PFSK-1 (cell line): ENCODE measurements at regions not wholly inside any gene's neighbourhood (a gene's known extent, or its start where the extent isn't known, plus 50 kb on each side); places are given as distances from the start of the nearest gene placed in this dataset.

ENCODE experiments used
- FOXP2 ChIP-seq: optimal IDR thresholded peaks from 2 replicates; pipeline ENCODE3; 2011; ENCODE audit warnings: borderline replicate concordance, control low read depth, inconsistent platforms; ENCODE audit not compliant: insufficient read depth; ENCODE audit errors: extremely low read length, extremely low read depth
- POLR2AphosphoS5 ChIP-seq: IDR thresholded peaks from 2 replicates; pipeline ENCODE4 v1.6.1; 2012; ENCODE audit warnings: low read depth, mild to moderate bottlenecking, control low read depth, low read length, moderate library complexity
- SIN3A ChIP-seq: IDR thresholded peaks from 2 replicates; pipeline ENCODE4 v1.6.1; 2012; ENCODE audit warnings: mild to moderate bottlenecking, low read length, moderate library complexity, borderline replicate concordance; ENCODE audit not compliant: insufficient read depth
- TAF1 ChIP-seq: IDR thresholded peaks from 2 replicates; pipeline ENCODE4 v1.6.1; 2012; ENCODE audit warnings: low read length, control low read depth, borderline replicate concordance; ENCODE audit not compliant: insufficient read depth
- TF ChIP-seq, protein P1 (sequence below), 2 experiments: IDR thresholded peaks; 2 replicates each; pipeline versions ENCODE4 v1.6.1 to v1.8.0; 2011 to 2012; ENCODE audit warnings: low read depth in 2 of 2, low read length in 2 of 2, control low read depth in 1 of 2, inconsistent platforms in 1 of 2, mild to moderate bottlenecking in 1 of 2, moderate library complexity in 1 of 2; ENCODE audit not compliant: insufficient read depth in 1 of 2

DNA sequence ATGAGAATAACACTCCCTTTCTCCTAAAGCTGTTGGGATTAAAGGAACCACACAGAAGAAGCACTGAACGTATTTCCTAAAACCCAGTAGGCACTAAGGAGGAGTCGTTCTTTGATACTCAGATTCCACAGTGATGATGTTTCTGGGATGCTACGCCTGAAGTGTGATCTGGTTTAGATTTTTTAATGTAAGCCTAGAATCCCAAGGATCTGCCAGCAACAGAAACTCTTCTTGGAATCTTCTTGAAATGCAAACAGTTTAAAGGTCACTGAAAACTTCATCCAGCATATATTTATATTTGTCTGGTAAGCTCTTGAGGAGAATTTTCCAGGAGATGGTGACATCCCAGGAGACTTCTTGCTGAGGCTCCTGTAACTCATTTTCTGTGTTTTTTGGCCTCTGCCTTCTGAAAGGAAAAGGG is 247.6 kb upstream of the TRIB2 start:
- no peak for TF ChIP-seq TAF1
- no peak for TF ChIP-seq POLR2AphosphoS5
- TF ChIP-seq SIN3A = no peak
- TF ChIP-seq, protein P1, sequence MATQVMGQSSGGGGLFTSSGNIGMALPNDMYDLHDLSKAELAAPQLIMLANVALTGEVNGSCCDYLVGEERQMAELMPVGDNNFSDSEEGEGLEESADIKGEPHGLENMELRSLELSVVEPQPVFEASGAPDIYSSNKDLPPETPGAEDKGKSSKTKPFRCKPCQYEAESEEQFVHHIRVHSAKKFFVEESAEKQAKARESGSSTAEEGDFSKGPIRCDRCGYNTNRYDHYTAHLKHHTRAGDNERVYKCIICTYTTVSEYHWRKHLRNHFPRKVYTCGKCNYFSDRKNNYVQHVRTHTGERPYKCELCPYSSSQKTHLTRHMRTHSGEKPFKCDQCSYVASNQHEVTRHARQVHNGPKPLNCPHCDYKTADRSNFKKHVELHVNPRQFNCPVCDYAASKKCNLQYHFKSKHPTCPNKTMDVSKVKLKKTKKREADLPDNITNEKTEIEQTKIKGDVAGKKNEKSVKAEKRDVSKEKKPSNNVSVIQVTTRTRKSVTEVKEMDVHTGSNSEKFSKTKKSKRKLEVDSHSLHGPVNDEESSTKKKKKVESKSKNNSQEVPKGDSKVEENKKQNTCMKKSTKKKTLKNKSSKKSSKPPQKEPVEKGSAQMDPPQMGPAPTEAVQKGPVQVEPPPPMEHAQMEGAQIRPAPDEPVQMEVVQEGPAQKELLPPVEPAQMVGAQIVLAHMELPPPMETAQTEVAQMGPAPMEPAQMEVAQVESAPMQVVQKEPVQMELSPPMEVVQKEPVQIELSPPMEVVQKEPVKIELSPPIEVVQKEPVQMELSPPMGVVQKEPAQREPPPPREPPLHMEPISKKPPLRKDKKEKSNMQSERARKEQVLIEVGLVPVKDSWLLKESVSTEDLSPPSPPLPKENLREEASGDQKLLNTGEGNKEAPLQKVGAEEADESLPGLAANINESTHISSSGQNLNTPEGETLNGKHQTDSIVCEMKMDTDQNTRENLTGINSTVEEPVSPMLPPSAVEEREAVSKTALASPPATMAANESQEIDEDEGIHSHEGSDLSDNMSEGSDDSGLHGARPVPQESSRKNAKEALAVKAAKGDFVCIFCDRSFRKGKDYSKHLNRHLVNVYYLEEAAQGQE (IDR thresholded peaks at IDR 0.05; ENCODE audit: insufficient read depth in 1 of 2, low read depth in 2 of 2, low read length in 2 of 2) = no peak
- no peak for TF ChIP-seq FOXP2

DNA sequence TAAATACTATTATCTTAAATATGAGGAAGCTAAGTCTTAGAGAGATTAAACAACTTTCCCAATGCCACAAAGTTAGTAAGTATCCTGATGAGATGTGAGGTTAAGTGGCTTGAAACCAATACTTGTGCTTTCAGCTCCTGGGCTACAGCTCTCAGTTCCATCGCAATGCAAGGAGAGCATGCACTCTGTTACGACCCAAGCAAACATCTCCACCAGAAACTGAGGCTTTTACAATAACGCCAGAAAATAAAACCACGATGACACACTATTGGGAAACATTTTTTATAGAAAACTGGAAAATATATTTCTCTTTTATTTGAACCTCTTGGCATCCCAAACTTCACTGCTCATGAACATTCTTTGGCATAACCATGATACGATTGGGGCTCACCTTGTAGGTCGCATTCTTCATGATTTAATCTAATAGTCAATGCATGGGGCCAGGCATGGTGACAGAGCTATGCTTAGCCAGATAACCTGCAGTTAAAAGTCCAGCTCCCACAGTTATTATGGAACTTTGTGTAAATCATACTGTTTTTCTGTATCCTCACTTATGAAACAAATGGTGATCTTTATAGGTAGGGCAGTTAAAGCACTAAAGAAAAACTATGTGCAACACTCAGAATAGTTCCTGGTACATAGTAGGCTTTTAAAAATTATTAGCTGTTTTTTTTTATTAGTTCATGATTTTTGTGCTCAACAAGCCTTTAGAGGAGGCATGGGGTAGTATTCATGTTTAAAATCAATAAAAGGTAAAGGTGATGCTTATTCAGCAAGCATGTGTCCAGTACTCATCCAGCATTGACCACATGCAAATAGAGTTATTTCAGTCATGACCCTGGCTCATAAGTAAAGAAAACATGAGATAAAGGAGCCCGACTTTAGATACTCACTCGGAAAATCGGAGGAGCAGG is 238.3 kb upstream of the TRIB2 start:
- TF ChIP-seq SIN3A (no peak), FOXP2 (no peak), POLR2AphosphoS5 (no peak)

DNA sequence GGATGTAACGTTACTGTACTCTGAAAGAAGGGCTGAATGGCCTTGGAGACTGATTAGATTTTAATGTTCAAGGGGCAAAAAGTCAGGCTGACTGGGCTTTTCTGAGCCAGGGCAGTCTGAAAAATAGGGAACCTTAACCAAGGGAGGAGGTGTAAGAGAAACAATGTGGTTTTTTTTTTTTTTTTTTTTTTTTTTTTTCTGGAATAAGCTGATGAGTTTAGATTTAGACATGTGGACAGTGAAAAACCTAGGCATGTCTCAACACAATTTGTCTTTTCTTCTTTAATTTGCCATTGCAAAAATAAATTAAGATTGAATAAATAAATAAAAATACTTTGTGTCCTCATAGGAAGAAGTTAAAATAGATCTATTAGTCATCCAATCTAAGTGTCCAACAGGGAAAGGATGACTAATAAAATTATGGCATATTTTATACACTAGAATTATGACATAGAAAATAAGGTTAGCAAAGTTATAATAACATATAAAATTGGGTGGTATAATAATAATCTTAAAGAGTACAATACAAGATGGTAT is 237.6 kb upstream of the TRIB2 start:
- TF ChIP-seq TAF1 = no peak
- TF ChIP-seq, protein P1 (IDR thresholded peaks at IDR 0.05; ENCODE audit: insufficient read depth in 1 of 2, low read depth in 2 of 2, low read length in 2 of 2) = no peak
- no peak for TF ChIP-seq SIN3A
- TF ChIP-seq FOXP2 = no peak
- no peak for TF ChIP-seq POLR2AphosphoS5

DNA sequence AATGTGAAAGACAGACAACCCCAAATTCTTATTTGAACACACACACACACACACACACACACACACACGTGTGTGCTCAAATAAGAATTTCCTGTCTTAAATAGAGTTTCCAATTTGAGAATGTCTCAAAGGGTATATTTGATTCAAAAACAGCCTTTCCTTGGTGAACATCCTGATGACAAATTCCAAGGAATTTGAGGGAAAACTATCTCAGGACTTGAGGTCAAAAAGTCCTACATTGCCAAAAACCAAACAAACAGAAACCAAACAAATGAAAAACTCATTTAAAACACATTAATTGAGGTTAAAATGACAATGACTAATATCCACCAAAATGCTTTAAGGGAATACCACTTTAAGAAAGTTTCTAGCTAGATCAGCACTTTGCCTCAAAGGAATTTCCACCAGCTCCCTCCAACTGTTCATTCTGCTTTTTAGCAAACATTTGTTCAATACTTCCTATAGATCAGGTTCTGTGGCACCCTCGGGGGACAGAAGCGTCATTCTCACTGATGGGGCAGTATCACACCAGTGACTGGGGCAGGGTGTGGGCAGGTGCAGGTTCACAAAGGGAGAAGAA is 232.1 kb upstream of the TRIB2 start:
- TF ChIP-seq SIN3A = no peak
- no peak for TF ChIP-seq FOXP2
- no peak for TF ChIP-seq TAF1
- TF ChIP-seq, protein P1 (IDR thresholded peaks at IDR 0.05; ENCODE audit: insufficient read depth in 1 of 2, low read depth in 2 of 2, low read length in 2 of 2) = no peak
- no peak for TF ChIP-seq POLR2AphosphoS5

DNA sequence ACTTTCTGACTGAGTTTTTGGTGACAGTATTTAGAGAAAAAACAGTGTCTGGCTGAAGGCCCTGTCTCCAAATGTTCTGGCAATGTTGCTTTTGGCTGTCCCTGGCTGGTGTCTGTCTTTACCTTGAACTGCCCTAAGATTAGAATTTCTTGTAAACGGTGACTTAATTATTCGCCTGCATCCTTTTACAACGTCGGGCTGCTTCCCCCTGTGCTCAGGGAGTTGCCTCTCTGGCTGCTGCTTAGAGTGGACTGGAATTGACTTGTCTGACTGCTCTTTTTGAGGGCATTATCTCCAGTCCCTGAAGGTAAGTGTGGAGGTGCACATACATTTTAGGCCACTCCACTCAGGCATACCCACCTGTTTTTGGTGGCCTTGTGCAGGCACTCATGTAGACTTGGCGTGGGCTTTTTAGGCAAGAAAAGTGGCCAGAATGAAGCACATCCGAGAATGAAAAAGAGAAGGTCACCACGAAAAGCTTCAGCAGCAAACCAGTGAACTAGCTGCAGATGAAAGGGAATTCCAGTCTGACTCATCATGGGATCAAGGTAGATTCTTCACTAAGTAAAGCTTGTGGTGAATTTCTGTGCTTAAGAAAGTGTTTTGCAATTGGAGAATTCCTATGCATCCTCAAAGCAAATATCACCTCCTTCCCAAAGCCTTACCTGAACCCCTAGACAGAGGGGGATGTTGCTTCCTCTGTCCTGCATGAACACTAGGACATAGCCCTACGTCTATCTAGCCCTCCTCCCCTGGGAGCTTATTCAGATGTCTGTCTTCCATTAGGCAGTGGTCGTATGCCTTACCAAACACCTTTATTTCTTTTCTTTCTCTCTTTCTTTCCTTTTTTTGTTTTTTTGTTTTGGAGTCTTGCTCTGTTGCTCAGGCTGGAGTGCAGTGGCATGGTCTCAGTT is 230.3 kb upstream of the TRIB2 start:
- TF ChIP-seq FOXP2 (no peak), POLR2AphosphoS5 (no peak), TAF1 (no peak), SIN3A (no peak)
- TF ChIP-seq, protein P1 (IDR thresholded peaks at IDR 0.05; ENCODE audit: insufficient read depth in 1 of 2, low read depth in 2 of 2, low read length in 2 of 2) = no peak
